HAP-1 (cell line): ENCODE measurements at regions not wholly inside any gene's neighbourhood (a gene's known extent, or its start where the extent isn't known, plus 50 kb on each side); places are given as distances from the start of the nearest gene placed in this dataset.
A peak's percentile ranks its signal among the peaks of the same experiment; 100 is the strongest.
"Not testable (repeated sequence)": the region's sequence is repeated elsewhere in the genome, so short reads cannot be mapped to it uniquely, and the experiment has no call there.

ENCODE experiments used
- DNase-seq, 2 experiments: peaks; one replicate each; pipeline ENCODE4 v3.0.0-alpha.2; 2016 to 2020; ENCODE audit warnings: low spot score in 2 of 2
- H3K27me3 ChIP-seq: fragments of 250-450 bp; sonication (Bioruptor Pico); 2 replicates; pipeline ENCODE4 v1.5.1; 2020; ENCODE audit warnings: low read depth, mild to moderate bottlenecking, moderate library complexity
- H3K36me3 ChIP-seq: fragments of 250-450 bp; sonication (Bioruptor Pico); replicated peaks from 2 replicates; pipeline ENCODE4 v1.5.1; 2020; ENCODE audit warnings: mild to moderate bottlenecking
- H3K4me1 ChIP-seq: fragments of 250-450 bp; sonication (Bioruptor Pico); 2 replicates; pipeline ENCODE4 v1.5.1; 2020; ENCODE audit warnings: mild to moderate bottlenecking
- H3K4me3 ChIP-seq: fragments of 250-450 bp; sonication (Bioruptor Pico); 2 replicates; pipeline ENCODE4 v1.5.1; 2020; ENCODE audit warnings: mild to moderate bottlenecking, moderate library complexity
- H3K9me3 ChIP-seq: fragments of 250-450 bp; sonication (Bioruptor Pico); 2 replicates; pipeline ENCODE4 v1.5.1; 2020; ENCODE audit warnings: mild to moderate bottlenecking, moderate library complexity
- in situ Hi-C: fragments of 300-500 bp; cut with MboI; formaldehyde crosslinking; loops from 3 replicates; pipeline ENCODE4 v1.14.3; 2020; ENCODE audit warnings: low sequenced_read_pairs, inconsistent platforms, mixed read lengths

DNA sequence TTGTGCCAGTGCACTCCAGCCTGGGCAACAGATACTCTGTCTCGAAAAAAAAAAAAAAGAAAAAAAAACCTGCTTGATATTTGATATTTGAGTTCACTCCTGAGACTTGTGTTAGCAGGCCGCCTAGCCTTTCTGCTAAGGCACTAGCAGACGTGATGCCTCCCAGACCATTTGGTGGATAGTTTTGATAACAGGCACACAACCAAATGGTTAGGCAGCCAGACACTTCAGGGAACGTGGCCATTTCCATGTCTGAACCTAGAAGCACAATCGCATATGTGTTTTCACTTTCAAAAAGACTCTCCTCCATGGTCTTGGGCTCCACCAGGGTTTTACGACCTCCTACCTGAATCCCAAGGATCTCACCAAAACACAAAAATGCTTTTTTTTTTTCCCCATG lies 1319.5 kb downstream of the BRINP3 start:
- Histone ChIP-seq H3K27me3 (no peaks in the 10 kb centered on the region), H3K4me3 (no peak overlapping the region), H3K9me3 (no peaks in the 10 kb centered on the region), H3K36me3 (no peaks in the 10 kb centered on the region), H3K4me1 (no peaks in the 10 kb centered on the region)
- in situ Hi-C loops, result no loop called here
- DNase-seq, result no peak

DNA sequence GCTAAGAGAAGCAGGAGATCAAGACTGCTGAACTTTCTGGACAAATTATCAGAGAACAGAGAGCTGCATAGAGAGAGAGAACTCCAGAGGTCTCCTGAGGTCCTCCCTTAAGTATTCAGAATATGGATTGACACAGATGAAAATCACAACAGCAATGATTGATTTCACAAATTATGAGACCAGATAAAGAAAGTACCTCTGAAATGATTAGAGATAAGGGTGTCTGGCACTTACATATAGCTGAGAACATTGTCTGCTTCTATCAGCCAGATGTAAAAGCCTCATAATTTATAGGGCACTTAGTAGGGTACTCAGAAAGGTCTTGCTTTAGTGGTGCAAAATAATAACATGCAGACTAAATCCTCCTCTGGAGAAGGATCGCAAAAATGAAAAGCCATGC lies 1301.8 kb downstream of the BRINP3 start:
- H3K36me3 ChIP-seq, result no peaks in the 10 kb centered on the region
- H3K27me3 ChIP-seq, result no peaks in the 10 kb centered on the region
- 0 out of 2 replicates have a peak, but pooled peaks cover 5% of the 10 kb centered on the region for H3K4me1 ChIP-seq
- H3K4me3 ChIP-seq, result no peak overlapping the region
- no peak for DNase-seq
- in situ Hi-C loops, result no loop called here
- H3K9me3 ChIP-seq, result no peaks in the 10 kb centered on the region

DNA sequence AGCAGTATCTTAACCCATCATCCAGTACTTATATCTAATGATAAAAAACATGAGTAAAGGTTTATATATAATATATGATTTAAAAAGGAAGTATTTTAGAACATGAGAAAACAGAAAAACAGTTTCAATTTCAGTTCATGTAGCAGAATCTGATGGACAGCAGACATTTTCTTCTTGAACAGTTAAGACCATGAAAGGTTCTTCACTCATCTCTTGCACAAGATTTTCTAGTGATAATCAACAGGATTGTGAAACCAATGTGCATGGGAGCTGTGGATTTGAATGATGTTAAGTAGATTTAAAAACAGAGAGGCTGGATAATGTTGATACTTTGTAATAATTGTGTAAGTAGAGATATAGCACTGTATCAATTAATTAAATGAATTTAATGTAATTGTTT lies 1297.6 kb downstream of the BRINP3 start:
- Histone ChIP-seq H3K4me1 (0 out of 2 replicates have a peak, but pooled peaks cover 5% of the 10 kb centered on the region), H3K9me3 (no peaks in the 10 kb centered on the region), H3K4me3 (no peak overlapping the region), H3K36me3 (no peaks in the 10 kb centered on the region), H3K27me3 (no peaks in the 10 kb centered on the region)
- DNase-seq, result no peak
- in situ Hi-C loops, result no loop called here

DNA sequence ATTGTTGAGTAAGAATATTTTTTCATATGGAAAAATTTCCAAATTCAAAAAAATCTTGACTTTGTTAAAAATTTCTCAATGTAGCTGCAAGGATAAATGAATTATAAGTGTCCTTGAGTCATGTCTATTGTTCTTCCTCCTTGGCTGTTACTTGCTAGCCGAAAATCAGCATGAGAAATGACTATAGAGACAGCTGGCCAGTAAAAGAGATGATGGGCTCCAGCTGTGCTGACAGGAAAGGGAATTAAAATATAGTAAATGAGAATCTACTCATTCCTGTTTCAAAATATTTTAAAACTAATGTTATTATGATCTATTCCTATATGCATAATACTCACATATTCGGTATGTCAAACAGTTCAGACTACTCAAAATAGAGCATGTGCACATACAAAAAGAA lies 1292.6 kb downstream of the BRINP3 start:
- H3K9me3 ChIP-seq, result no peaks in the 10 kb centered on the region
- H3K4me1 ChIP-seq, result no peaks in the 10 kb centered on the region
- peak in 1 of 2 experiments; percentile 14 for DNase-seq
- no peaks in the 10 kb centered on the region for H3K36me3 ChIP-seq
- in situ Hi-C loops, result no loop called here
- H3K27me3 ChIP-seq, result no peaks in the 10 kb centered on the region
- no peak overlapping the region for H3K4me3 ChIP-seq

DNA sequence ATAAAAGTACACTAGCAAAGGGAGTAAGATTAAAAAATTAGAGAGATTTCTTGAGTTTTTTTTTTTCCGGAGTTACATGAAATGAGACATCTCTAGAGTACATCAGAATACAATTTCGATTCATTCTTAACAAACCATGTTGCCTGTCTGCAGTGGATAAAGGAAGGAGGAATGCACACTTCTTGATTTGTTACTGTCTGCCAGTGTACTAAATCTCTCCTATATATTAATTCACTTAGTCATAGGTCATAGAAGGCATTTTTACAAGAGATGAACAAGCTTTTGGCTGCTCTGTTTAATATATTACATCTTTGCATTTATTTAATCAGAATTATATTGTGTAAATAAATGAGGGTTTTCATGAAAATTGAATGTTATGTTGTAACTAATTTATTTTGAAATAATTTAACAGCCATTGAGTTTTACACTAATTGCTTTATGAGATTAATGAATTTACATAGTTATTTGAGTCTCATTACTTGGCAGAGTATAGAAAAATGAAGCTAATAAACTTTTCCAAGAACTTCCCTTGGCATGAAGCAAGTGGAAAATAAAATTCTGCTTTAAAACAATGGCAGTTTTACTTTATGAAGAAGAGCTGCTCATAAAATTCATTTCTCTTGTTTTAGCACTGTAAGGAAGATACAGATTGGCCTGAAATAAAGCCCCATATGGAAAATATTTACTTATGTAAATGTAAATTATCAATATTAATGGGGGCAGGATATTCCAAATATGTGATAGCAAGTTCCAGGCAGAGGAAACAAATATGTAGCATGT lies 1284.7 kb downstream of the BRINP3 start:
- Histone ChIP-seq H3K4me3 (no peak overlapping the region), H3K36me3 (no peaks in the 10 kb centered on the region), H3K27me3 (no peaks in the 10 kb centered on the region), H3K4me1 (no peaks in the 10 kb centered on the region; the same call in 1 of the 2 replicates), H3K9me3 (no peaks in the 10 kb centered on the region)
- no peak for DNase-seq
- in situ Hi-C loops, result no loop called here

DNA sequence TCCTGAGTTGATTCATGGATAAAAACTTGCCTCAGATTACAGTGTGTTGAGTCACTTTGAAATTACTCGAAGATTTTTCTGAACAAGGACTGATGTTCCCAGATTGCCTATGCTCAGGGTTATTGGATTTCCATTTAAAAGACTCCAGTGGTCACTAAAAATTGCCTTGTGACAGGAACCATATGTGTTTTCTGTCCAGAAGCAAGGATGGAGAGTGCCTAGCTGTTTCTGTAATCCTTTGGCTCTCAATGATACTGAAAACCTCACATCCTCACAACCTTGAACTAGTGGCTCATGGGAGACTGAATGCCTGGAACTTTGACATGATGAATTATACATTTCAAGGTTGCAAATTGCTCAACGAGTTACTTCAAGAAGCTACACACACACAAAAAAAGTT lies 1271.8 kb downstream of the BRINP3 start:
- no peaks in the 10 kb centered on the region for H3K27me3 ChIP-seq
- no peak overlapping the region for H3K4me3 ChIP-seq
- in situ Hi-C loops, result no loop called here
- no peaks in the 10 kb centered on the region for H3K9me3 ChIP-seq
- DNase-seq, result no peak
- H3K36me3 ChIP-seq, result no peaks in the 10 kb centered on the region
- H3K4me1 ChIP-seq, result 0 out of 2 replicates have a peak, but pooled peaks cover 4% of the 10 kb centered on the region

DNA sequence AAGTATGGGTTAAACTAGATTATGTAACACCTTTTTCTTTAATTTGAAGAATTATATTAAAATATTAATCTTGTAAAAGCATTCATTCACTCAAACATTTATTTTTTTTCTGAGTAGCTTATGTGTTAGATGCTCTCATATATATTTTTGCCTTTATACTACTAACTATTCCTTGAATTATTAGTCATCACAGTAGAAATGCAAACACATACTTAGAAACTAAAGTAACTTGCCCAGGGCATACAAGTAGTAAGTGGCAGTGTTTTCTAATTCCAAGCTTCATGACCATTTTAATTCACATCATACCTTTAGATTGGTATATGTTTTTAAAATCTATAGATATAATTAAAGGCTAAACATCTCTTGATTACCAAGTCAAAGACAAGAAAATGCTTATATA lies 1271.0 kb downstream of the BRINP3 start:
- H3K4me3 ChIP-seq, result no peak overlapping the region
- H3K9me3 ChIP-seq, result no peaks in the 10 kb centered on the region
- H3K36me3 ChIP-seq, result no peaks in the 10 kb centered on the region
- 0 out of 2 replicates have a peak, but pooled peaks cover 4% of the 10 kb centered on the region for H3K4me1 ChIP-seq
- DNase-seq, result no peak
- in situ Hi-C loops, result no loop called here
- H3K27me3 ChIP-seq, result no peaks in the 10 kb centered on the region

DNA sequence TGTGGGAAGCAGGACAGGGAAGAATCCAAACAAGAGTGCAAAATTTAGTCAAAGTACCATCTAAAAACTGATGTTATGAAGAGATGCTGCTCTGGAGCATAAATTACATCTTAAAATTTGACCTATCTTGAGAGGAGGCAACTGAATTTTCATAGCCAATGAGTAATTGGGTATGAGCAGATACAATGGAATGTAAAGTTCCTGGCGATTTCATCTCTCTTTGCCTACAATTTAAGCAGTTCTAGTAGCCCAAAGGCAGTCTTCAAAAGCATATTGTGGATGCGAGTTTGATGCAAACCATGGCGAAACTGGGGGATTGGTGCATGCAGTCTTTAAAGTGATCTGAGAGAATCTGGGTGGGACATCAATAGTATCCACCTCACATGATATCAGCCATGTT lies 1265.9 kb downstream of the BRINP3 start:
- in situ Hi-C loops, result no loop called here
- no peak overlapping the region for H3K4me3 ChIP-seq
- H3K4me1 ChIP-seq, result no peaks in the 10 kb centered on the region
- H3K27me3 ChIP-seq, result no peaks in the 10 kb centered on the region
- DNase-seq, result no peak
- H3K9me3 ChIP-seq, result no peaks in the 10 kb centered on the region
- no peaks in the 10 kb centered on the region for H3K36me3 ChIP-seq

DNA sequence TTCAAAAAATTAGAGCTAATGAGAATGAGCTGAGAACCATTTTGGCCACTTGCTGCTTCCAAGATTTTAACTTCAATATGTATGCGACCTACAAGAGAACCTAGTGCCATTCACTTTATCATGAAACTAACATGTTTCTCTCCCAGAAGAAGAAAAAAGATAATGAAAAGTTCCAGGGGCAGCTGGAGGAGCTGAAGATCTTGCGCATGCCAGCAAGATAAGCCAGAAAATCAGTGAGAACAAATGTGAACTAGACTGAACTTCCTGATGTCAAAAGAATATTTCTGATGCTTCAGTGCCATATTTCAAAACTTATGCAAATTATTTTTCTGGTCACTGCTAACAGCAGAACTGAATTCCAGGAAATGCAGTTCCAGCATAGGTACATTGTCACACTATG lies 1265.1 kb downstream of the BRINP3 start:
- DNase-seq, result no peak
- Histone ChIP-seq H3K36me3 (no peaks in the 10 kb centered on the region), H3K4me3 (no peak overlapping the region), H3K27me3 (no peaks in the 10 kb centered on the region), H3K4me1 (no peaks in the 10 kb centered on the region), H3K9me3 (no peaks in the 10 kb centered on the region)
- in situ Hi-C loops, result no loop called here

DNA sequence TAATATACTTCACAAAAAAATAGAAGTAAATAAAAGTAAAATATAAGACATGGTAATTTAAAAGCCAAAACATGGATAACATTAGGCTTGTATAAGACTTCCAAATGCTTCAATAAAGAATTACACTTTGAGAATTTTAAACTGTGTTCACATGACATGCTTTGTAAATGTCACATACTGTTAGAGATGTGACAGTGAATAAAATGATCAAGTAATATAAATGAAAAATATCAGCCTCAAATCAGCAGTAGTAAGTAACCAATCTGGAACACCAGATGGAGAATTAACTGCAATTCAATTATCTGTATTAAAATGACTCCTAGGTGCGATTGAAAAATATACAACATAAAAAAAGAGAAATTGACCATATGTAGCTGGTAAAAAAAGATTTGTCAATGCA lies 1260.8 kb downstream of the BRINP3 start:
- H3K4me1 ChIP-seq, result no peaks in the 10 kb centered on the region
- H3K4me3 ChIP-seq, result no peak overlapping the region
- H3K9me3 ChIP-seq, result no peaks in the 10 kb centered on the region
- no peaks in the 10 kb centered on the region for H3K27me3 ChIP-seq
- peak in 1 of 2 experiments; percentile 17 for DNase-seq
- in situ Hi-C loops, result no loop called here
- H3K36me3 ChIP-seq, result no peaks in the 10 kb centered on the region

DNA sequence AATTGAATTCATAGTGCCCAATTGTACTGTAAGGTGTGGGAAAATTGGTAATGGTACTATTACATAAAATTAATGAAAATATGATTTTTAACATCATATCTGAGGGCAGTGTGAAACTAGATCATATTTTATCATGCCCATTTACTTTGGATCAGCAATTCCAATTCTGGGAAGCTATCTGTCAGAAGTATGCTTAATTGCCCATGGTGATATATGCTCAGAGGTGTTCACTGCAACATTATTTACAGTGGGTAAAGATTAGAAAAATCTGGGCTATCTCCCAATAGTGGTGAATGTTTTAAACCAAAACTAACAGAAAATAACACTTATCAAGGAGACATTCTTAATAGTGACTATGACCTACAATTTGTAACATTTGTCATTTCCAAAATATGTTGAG lies 1260.0 kb downstream of the BRINP3 start:
- Histone ChIP-seq H3K4me1 (no peaks in the 10 kb centered on the region), H3K9me3 (no peaks in the 10 kb centered on the region), H3K36me3 (no peaks in the 10 kb centered on the region), H3K4me3 (no peak overlapping the region), H3K27me3 (no peaks in the 10 kb centered on the region)
- in situ Hi-C loops, result no loop called here
- DNase-seq, result no peak

DNA sequence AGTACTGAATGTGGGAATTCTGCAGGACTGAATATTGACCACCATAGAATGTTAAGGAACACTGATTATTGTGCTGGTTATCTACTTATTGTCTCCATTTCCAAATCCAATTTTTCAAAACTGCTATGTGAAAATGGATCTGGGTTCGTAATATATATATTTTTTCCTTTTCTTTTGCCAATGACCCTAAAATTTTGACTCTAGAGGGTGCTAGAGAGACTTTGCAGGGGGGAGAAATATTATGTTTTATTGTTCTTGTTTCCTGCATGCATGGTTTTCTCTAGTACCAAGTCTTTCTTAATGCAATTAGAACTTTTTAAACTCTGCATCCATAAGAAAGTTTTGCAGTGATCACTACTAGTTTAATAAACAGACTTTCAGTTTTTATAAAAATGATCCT lies 1256.9 kb downstream of the BRINP3 start:
- in situ Hi-C loops, result no loop called here
- H3K27me3 ChIP-seq, result no peaks in the 10 kb centered on the region
- DNase-seq, result no peak
- no peaks in the 10 kb centered on the region for H3K36me3 ChIP-seq
- no peaks in the 10 kb centered on the region for H3K4me1 ChIP-seq
- no peaks in the 10 kb centered on the region for H3K9me3 ChIP-seq
- H3K4me3 ChIP-seq, result no peak overlapping the region

DNA sequence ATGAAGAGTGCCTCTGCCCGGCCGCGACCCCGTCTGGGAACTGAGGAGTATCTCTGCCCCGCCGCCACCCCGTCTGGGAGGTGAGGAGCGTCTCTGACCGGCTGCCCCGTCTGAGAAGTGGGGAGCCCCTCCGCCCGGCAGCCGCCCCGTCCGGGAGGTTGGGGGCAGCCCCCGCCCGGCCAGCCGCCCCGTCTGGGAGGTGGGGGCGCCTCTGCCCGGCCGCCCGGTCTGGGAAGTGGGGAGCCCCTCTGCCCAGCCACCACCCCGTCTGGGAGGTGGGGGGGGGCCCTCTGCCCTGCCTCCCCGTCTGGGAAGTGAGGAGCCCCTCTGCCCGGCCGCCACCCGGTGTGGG lies 1251.9 kb downstream of the BRINP3 start:
- H3K27me3 ChIP-seq, in situ Hi-C loops, H3K4me3 ChIP-seq, DNase-seq, H3K4me1 ChIP-seq, H3K9me3 ChIP-seq, H3K36me3 ChIP-seq: not testable (repeated sequence)

DNA sequence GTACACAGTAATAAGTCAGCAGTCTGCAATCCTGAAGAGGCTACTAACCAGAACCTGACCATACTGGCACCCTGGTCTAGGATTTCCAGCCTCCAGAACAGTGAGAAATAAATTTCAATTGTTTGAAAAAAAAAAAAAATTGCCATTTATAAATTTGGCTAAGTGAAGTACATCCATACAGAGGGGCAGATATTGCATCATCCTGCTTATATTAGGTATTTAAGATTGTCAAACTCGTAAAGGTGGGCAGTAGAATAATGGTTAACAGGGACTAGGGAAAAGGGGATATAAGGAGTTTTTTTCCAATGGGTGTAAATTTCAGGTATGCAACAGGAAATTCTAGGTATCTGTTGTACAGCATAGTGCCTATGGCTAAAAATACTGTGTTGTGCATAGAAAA lies 1250.9 kb downstream of the BRINP3 start:
- Histone ChIP-seq H3K36me3 (no peaks in the 10 kb centered on the region), H3K9me3 (no peaks in the 10 kb centered on the region), H3K27me3 (no peaks in the 10 kb centered on the region), H3K4me1 (no peaks in the 10 kb centered on the region), H3K4me3 (no peak overlapping the region)
- in situ Hi-C loops, result no loop called here
- DNase-seq, result no peak

DNA sequence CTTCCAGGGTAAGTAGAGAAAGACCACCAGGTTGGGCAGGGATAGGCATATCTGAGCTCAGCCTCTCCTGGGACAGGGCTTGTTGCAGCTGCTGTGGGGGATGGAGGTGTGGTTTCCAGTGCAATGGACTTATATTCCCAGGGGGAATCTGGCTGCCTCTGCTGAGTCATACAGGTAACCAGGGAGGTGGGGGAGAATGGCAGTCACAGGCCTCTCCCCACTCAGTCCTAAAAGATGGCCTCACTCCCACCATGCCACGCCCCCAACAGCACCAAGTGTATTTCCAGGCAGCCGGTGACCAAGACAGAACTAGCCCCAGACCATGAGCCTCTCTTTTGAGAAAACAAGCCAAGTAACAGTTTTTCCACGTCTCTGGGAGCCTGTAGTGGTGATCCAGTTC lies 1240.7 kb downstream of the BRINP3 start:
- H3K4me1 ChIP-seq, result peaks cover 2% of the 10 kb centered on the region; the same call in 1 of the 2 replicates
- no peaks in the 10 kb centered on the region for H3K36me3 ChIP-seq
- no peaks in the 10 kb centered on the region for H3K27me3 ChIP-seq
- H3K9me3 ChIP-seq, result no peaks in the 10 kb centered on the region
- in situ Hi-C loops, result no loop called here
- H3K4me3 ChIP-seq, result no peak overlapping the region
- DNase-seq, result no peak
